SH-SY5Y (cell line): ENCODE measurements at regions not wholly inside any gene's neighbourhood (a gene's known extent, or its start where the extent isn't known, plus 50 kb on each side); places are given as distances from the start of the nearest gene placed in this dataset.

Experiments
- GATA2 ChIP-seq: IDR thresholded peaks from 2 replicates; pipeline ENCODE4 v1.6.1; 2011; ENCODE audit warnings: mild to moderate bottlenecking, low read depth, low read length
- GATA3 ChIP-seq: IDR thresholded peaks from 2 replicates; pipeline ENCODE4 v1.6.1; 2011; ENCODE audit warnings: low read depth, mild to moderate bottlenecking, low read length, moderate library complexity

DNA sequence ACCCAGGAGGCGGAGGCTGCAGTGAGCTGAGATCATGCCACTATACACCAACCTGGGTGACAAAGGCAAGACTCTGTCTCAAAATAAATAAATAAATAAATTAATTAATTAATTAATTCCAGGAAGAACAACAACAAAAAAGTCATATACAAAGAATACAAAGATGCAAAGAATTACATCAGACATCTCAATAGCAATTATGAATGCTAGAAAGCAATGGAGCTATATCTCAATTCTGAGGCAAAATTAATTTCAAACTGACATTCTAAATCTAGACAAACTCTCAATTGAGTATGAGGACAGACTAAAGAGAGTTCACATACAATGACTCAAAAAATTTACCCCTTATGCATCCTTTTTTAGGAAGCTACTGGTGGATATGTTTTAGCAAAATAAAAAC, 69.6 kb upstream of the CTNNB1 start:
- TF ChIP-seq GATA3, result no peak
- no peak for TF ChIP-seq GATA2
